ENCODE measurements at regions not wholly inside any gene's neighbourhood (a gene's known extent, or its start where the extent isn't known, plus 50 kb on each side); places are given as distances from the start of the nearest gene placed in this dataset.
"Not testable (repeated sequence)": the region's sequence is repeated elsewhere in the genome, so short reads cannot be mapped to it uniquely, and the experiment has no call there.

GRCh38 chr14:53651096-53651740 is 305.4 kb downstream of the BMP4 start:
- DNase-seq: no peak

GRCh38 chr14:53646925-53647324 is 309.7 kb downstream of the BMP4 start:
- no peak for DNase-seq

- no peak for DNase-seq
Measured at GRCh38 chr14:53640695-53641094, 315.9 kb downstream of the BMP4 start.

GRCh38 chr14:53638966-53639365 is 317.7 kb downstream of the BMP4 start:
- no peak for DNase-seq

- DNase-seq: no peak
Measured at GRCh38 chr14:53634793-53635192, 321.8 kb downstream of the BMP4 start.

DNA sequence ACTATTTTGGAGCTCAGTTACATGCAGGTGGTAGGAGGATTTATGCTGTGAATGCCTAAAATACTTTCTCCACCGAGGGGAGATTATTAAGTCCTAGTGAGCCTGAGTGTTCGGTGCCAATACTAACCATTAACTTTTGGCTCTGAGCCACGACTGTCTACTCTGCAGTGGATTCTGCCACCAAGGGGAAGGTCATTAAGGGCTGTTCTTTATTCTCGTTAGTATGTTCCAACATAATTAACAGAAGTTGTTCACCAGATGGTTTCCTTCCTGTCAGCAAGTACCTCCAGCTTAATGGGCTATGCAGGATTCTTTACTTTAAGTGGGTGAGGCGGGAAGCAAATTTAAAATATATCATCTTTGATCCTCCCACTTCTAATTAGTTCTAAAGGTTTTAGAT is 326.3 kb downstream of the BMP4 start:
- no peak for DNase-seq

DNA sequence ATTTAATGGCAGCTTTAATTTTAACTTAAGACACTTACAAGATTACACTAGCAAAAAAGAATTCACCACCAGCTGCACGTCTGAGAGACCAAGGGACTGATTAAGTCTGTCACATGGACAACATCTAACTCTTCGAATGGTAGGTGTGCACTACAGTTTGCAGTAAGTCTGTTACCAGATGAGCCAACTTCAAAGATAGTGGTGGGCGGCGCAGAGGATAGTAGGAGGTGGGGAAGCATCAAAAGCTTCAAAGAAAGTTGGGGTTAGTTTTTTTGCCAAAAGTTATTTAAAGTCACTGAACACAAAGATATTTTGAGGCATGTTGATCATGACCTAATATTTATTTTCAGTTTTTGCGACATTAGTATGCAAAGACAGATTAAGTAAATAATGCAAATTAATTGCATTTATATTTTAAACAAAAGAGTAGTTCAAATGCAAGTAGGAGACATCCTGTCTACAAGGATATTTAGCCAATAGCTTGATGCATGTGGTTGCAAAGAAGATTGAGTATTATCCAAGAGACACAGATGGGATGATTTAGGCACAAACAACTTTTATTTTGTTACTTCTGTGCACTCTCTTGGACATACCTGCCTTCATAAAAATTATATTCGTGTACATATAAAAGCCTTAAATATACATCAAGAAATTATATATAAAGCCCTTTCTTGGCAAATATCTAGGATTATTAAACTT is 327.7 kb downstream of the BMP4 start:
- no peak for DNase-seq

DNA sequence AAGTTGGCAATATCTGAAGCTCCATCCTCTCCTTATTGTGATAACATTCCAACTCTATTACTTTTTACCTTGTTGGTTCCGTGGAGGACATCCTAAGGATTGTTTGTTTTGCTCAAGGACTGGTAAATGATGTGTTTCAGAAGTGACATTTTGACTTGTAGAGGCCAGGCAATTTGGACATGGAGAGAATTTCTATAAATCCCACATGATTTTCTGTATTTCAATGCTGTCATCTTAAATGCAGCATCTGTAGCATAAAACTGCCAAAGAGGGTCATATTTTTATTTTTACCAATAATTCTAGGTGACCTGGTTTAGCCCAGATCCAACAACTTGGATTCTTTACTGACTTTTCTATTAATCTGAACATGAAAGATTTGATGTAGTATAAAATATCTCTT is 328.4 kb downstream of the BMP4 start:
- DNase-seq: no peak

DNA sequence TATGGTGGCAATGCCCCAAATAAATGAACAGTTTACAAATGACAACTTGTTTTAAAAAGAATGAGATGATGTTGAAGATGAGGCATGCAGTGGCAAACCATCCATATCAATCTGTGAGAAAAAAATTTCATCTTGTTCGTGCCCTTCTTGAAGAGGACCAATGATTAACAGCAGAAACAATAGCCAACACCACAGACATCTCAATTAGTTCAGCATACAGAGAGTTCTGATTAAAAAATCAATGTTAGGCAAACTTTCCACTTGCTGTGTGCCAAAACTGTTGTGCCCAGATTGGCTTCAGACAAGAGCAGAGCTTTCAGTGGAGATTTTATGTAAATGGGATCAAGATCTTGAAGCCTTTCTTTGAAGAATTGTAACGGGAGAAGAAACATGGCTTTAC is 329.9 kb downstream of the BMP4 start:
- DNase-seq: no peak

GRCh38 chr14:53622447-53622846 is 334.2 kb downstream of the BMP4 start:
- DNase-seq: no peak

- no peak for DNase-seq
Measured at GRCh38 chr14:53621921-53622320, 334.7 kb downstream of the BMP4 start.

GRCh38 chr14:53621433-53621832 is 335.2 kb downstream of the BMP4 start:
- DNase-seq: no peak

GRCh38 chr14:53620890-53621289 is 335.7 kb downstream of the BMP4 start:
- no peak for DNase-seq

- no peak for DNase-seq
Measured at GRCh38 chr14:53620317-53620716, 336.3 kb downstream of the BMP4 start.

DNA sequence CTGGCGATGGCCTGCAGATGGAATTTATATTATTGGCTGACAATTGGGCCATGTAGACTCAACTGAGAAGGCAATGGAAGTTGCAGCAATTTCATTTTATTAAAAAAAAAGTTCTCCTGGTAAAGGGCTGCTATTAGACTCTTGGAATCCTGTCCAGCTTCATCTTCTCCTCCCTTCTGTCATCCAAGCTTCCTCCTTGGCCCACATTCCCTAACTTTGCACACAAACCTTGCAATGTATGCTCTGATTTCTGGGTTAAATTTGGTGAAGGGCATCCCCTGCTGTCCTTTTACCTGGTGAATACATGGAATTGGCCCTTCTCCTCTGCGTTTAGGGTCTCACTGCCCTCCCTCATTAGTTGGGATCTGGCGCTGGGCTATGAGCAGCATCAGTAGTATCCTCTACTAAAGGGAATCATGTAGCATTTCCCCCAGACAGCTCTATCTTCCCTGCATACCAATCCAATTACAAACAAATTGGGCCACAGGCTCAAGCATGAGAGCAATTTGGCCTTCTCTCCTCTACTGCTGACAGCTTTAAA is 336.9 kb downstream of the BMP4 start:
- no peak for DNase-seq

- DNase-seq: not testable (repeated sequence)
Measured at GRCh38 chr14:53616536-53616935, 340.1 kb downstream of the BMP4 start.

DNA sequence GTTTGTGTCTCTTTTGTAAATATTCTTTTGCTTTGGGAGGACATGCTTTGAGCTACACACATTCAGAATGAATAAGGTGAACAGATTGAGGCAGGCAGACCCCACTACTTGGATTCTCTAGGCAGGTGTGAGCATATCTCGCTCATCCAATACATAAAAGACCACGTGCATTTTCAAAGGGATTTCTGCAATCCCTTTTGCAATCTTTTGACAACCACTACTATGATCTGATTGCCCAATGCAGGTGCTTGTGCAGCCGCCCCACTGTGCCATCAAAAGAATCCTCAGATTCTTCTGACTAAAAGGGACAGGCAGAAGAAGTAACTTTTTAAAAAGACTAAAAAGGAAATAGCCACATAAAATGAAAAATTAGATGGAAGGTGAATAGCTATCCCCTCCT is 341.4 kb downstream of the BMP4 start:
- no peak for DNase-seq

DNA sequence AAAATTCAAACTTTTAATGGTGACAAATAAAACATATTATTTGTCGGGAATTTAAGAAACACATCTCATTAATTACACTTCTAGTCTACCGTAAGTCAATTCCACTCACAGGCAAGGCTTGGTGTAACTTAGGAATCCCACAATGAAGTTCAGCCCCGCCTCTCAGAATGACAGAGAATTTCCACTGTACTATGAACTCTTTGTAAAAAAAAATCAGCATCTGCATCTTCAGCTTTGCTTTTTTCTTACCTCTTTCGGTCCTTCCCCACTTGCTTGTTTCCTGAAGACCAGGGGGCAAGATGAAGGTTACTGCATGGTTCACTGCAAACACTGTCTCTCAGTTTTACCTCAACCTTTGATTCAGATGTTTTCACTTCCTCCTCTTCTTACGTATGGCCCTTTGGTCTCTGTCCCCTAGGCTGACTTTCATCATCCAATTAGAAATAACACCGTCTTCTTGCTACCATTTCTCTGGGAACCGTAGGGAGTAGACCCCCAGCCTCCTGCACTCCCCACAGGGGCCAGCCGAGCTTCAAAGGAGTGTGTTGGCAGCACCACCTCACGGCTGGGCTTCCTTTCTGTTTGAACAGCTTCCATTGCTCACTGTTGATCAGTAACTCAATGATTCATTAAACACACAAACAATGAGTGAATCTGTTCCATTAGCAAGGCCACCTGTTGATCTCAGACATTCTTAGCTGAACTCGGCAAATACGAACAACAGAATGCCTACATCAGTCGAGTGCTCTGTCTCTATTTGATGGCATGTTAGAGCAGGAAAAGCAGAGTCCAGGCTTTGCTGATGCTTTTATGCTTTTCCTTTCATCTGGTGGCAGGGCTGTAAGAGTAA is 343.0 kb downstream of the BMP4 start:
- DNase-seq: no peak

GRCh38 chr14:53610947-53611346 is 345.7 kb downstream of the BMP4 start:
- DNase-seq: no peak

DNA sequence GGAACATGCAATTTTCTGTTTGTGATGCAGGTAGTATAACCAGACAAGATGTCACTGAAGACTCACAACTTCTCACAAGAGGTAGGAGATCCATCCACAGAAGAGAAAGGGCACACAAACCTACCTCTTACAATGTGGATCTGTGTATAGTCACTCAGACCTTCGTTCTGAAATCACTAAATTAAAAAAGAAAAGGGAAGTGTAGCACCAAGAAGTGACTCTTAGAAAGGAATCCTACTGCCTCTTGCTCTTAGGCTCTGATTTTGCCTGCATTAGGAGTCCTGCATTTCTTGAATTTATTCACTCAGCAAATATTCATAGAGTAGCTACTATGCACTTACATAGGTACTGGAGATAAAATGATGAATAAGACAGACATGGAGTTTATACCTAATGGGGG is 347.6 kb downstream of the BMP4 start:
- DNase-seq: no peak

DNA sequence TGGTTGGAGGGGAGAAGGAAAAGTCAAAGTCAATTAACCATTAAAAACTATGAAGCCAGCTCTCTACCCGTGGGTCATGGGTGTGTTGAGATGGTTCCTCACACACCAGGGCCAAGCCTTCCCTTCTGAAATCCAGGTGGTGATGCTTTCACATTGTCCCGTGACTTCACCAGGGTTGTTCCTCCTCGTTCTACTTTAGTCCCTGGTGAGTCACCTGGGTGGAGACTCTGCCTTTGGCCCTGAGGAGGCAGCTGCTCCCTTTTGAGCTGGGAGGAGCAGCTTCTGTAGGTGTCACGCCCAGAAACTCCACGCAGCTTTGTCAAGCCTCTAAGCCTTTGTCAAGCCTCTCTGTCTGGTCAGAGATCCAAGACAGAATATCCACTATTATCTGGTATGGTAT is 348.3 kb downstream of the BMP4 start:
- no peak for DNase-seq

GRCh38 chr14:53606203-53606602 is 350.4 kb downstream of the BMP4 start:
- no peak for DNase-seq

DNA sequence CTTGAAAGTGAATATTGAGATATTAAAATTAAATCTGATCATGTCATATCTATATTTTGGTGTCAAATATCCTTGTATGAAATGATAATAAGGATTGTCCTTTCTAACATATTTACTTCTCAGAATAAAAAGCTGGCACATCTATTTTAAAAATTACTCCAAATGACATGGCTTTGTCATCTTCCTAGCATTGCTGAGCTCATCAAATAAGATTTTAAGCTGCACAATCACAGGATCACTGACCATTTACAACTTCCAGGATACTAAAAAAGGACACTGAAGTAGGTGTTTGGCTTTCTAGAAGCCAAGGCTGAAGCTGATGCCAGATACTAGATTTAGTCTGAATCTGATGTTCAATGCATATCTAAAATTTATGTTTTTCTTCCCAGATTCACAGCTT is 351.1 kb downstream of the BMP4 start:
- DNase-seq: no peak

GRCh38 chr14:53603994-53604393 is 352.6 kb downstream of the BMP4 start:
- DNase-seq: no peak
